GM12801 (cell line): ENCODE measurements at regions not wholly inside any gene's neighbourhood (a gene's known extent, or its start where the extent isn't known, plus 50 kb on each side); places are given as distances from the start of the nearest gene placed in this dataset.

Source experiments
- TF ChIP-seq, protein P1 (sequence below): IDR thresholded peaks from one replicate; pipeline ENCODE4 v1.5.1; 2011; ENCODE audit warnings: control low read depth; ENCODE audit not compliant: insufficient read length; ENCODE audit errors: extremely low read depth

DNA sequence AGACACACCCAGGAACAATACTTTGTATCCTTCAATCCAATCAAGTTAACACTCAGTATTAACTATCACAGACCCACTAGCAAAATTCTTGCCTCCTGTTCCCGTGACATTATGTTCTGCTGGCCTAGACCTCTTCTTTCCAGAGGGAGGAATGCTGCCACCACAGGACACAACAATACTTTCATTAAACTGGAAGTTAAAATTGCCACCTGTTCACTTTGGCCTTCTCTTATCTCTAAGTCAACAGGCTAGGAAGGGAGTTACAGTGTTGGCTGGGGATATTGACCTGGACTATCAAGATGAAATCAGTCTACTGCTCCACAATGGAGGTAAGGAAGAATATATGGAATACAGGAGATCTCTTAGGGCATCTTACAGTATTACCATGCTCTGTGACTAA lies 1000.4 kb upstream of the GBE1 start:
- TF ChIP-seq, protein P1, sequence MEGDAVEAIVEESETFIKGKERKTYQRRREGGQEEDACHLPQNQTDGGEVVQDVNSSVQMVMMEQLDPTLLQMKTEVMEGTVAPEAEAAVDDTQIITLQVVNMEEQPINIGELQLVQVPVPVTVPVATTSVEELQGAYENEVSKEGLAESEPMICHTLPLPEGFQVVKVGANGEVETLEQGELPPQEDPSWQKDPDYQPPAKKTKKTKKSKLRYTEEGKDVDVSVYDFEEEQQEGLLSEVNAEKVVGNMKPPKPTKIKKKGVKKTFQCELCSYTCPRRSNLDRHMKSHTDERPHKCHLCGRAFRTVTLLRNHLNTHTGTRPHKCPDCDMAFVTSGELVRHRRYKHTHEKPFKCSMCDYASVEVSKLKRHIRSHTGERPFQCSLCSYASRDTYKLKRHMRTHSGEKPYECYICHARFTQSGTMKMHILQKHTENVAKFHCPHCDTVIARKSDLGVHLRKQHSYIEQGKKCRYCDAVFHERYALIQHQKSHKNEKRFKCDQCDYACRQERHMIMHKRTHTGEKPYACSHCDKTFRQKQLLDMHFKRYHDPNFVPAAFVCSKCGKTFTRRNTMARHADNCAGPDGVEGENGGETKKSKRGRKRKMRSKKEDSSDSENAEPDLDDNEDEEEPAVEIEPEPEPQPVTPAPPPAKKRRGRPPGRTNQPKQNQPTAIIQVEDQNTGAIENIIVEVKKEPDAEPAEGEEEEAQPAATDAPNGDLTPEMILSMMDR, result no peak

DNA sequence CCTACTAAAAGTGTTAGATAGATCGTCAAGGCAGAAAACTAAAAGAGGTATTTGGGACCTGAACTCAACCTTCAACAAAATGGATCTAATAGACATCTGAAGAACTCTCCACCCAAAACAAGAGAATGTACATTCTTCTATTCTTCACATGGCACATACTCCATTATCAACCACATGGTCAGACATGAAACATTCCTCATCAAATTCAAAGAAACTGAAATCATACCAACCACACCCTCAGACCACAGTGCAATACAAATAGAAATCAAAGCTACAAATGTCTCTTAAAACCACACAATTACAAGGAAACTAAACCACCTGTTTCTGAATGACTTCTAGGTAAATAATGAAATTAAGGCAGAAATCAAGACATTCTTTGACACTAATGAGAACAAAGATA lies 984.1 kb upstream of the GBE1 start:
- TF ChIP-seq, protein P1, result no peak

DNA sequence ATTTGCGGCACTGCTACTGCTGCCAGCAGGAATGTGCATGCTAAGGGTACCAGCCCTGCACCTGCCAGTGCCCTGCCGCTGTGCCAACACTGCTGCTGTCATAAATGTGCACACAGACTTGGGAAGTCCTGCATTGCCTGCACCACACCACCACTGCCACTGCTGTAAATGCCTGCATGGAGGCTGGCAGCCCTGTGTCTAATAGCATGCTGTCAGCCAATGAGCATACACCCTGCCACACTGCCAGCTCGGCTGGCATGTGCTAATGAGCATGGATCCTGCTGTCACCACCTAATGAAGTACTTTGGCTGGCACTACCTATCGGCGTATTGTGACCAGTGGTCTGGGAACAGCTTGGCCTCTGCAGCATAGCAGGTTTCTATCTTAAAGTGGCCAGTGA lies 981.8 kb upstream of the GBE1 start:
- TF ChIP-seq, protein P1, result no peak

DNA sequence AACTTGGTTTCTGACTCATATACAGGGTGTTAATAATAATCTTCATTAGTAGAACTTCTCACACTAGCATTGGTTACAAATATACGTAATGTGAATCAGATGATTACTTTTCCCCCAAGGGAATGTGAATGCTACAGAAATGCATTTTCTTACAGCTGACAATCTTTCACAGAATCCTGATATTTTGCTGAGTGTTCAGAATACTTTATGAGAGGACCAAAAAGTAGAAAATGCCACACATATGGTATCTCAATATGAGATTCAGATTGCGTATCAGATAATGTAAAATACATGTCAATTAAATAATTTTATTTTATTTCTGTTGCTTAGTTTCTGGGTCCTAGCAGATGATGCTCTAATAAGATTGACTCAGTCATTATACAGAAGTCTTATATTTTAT lies 979.9 kb upstream of the GBE1 start:
- TF ChIP-seq, protein P1, result no peak

DNA sequence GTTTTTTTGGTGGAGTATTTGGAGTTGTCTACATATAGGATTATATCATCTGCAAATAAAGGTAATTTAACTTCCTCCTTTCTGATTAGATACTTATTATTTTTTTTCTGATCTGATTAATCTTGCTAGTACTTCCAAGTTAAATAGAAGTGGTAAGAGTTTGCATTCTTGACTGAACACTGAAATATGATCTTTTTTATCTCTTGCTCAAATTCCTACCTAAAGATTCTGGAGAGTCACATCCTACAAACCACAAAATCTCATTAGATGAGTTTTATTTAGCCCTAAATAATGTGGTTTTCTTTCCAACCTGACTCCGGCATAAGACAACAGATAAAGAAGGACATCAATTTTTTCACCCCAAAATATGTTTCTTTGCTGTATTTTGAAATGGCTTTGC lies 977.9 kb upstream of the GBE1 start:
- TF ChIP-seq, protein P1, result no peak

DNA sequence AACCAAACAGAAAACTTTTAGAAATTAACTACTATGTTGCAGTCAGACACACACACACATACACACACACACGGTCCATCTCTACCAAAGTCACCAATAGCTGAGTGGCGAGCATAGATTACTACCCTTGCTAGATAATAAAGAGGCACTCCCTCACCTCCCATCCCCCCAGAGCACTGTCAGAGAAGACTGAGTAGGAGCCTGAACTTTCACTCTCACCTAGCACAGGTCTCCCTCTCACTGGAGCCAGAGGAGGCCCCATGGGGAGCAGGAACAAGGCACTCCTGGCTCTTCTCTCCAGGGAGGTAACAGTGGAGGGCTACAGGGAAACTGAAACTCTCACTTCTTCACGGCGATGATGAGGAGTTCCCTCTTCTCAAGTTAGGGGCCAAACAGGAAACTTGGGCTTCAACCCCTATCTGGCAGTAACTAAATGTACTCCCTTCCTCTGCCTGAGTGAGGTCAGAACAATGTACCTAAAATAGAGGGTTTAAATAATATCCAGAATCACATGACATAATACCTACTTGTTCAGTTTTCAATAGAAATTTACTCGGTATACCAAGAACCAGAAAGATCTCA lies 975.3 kb upstream of the GBE1 start:
- TF ChIP-seq, protein P1, result no peak

DNA sequence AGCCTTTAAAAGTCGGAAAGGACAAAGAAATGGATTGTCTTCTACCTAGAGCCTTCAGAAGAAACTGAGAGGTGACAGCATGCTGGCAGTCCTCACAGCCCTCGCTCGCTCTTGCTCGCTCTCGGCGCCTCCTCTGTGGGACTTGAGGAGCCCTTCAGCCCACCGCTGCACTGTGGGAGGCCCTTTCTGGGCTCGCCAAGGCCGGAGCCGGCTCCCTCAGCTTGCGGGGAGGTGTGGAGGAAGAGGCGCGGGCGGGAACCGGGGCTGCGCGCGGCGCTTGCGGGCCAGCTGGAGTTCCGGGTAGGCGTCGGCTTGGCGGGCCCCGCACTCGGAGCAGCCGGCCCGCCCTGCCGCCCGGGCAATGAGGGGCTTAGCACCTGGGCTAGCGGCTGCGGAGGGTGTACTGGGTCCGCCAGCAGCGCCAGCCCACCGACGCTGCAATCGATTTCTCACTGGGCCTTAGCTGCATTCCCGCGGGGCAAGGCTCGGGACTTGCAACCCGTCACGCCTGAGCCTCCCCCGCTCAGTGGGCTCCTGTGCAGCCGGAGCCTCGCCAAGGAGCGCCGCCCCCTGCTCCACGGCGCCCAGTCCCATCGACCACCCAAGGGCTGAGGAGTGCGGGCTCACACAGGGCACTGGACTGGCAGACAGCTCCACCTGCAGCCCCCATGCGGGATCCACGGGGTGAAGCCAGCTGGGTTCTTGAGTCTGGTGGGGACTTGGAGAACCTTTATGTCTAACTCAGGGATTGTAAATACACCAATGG lies 953.8 kb upstream of the GBE1 start:
- TF ChIP-seq, protein P1, result no peak
